MCF 10A (cell line): ENCODE measurements at regions not wholly inside any gene's neighbourhood (a gene's known extent, or its start where the extent isn't known, plus 50 kb on each side); places are given as distances from the start of the nearest gene placed in this dataset.

Source experiments
- BruUV-seq: library from RNA; stranded (reverse); fragments of 400-500 nt; replicated peaks from 2 replicates; lab custom pipeline; 2021; lab: Mats Ljungman, UMichigan
- CTCF ChIA-PET: fragments of 300-600 bp; sonication (Branson Sonifier 250); formaldehyde crosslinking; extraction: SDS; loops from one replicate; lab custom pipeline; 2021; ENCODE audit warnings: antibody characterized with exemption, inconsistent platforms; lab: Yijun Ruan, JAX
- POLR2A ChIA-PET: fragments of 300-600, 350-650 bp; sonication (Branson Sonifier 250); formaldehyde crosslinking; extraction: SDS; loops from one replicate; lab custom pipeline; 2020; ENCODE audit warnings: antibody characterized with exemption, inconsistent platforms; lab: Yijun Ruan, JAX
- DNase-seq: peaks from one replicate; pipeline ENCODE4 v3.0.0-alpha.2; 2018; ENCODE audit not compliant: unreplicated experiment
- H3K27ac Mint-ChIP-seq: one replicate; pipeline ENCODE4 v1.8.0; 2022; ENCODE audit warnings: mild to moderate bottlenecking, low read depth, mixed read lengths; ENCODE audit not compliant: unreplicated experiment
- H3K27me3 Mint-ChIP-seq: one replicate; pipeline ENCODE4 v1.8.0; 2022; ENCODE audit warnings: mixed read lengths; ENCODE audit not compliant: insufficient read depth, unreplicated experiment
- H3K36me3 Mint-ChIP-seq: one replicate; pipeline ENCODE4 v1.8.0; 2022; ENCODE audit warnings: mild to moderate bottlenecking, moderate library complexity, mixed read lengths; ENCODE audit not compliant: insufficient read depth, unreplicated experiment
- H3K4me1 Mint-ChIP-seq: one replicate; pipeline ENCODE4 v1.8.0; 2022; ENCODE audit warnings: mixed read lengths; ENCODE audit not compliant: insufficient read depth, unreplicated experiment
- H3K4me3 Mint-ChIP-seq: one replicate; pipeline ENCODE4 v1.8.0; 2022; ENCODE audit warnings: mild to moderate bottlenecking, moderate library complexity, mixed read lengths; ENCODE audit not compliant: unreplicated experiment
- H3K9me3 Mint-ChIP-seq: one replicate; pipeline ENCODE4 v1.8.0; 2022; ENCODE audit warnings: mixed read lengths; ENCODE audit not compliant: unreplicated experiment
- intact Hi-C: fragments of 100-400 bp; cut with micrococcal nuclease; formaldehyde crosslinking; loops from 2 replicates; pipeline ENCODE4 v1.14.1; 2022
- TF ChIP-seq, protein P1 (sequence below): fragments of 200-600 bp; IDR thresholded peaks from one replicate; pipeline ENCODE4 v1.8.0; 2022; ENCODE audit warnings: antibody characterized with exemption, mild to moderate bottlenecking; ENCODE audit not compliant: unreplicated experiment

- DNase-seq: no peak
- BruUV-seq: no TSS peak
- Mint-ChIP-seq H3K27me3 (no peaks in the 10 kb centered on the region), H3K9me3 (no peaks in the 10 kb centered on the region), H3K27ac (no peak overlapping the region), H3K36me3 (no peaks in the 10 kb centered on the region), H3K4me1 (no peaks in the 10 kb centered on the region), H3K4me3 (no peak overlapping the region)
- ChIA-PET POLR2A (no interaction called here), CTCF (interaction anchor here (0.7 kb wide), 1 partner anchor 1847 kb away, joined by 3 read pairs; no protein-coding TSS in a partner anchor)
- intact Hi-C loops: no loop called here
- TF ChIP-seq, protein P1, sequence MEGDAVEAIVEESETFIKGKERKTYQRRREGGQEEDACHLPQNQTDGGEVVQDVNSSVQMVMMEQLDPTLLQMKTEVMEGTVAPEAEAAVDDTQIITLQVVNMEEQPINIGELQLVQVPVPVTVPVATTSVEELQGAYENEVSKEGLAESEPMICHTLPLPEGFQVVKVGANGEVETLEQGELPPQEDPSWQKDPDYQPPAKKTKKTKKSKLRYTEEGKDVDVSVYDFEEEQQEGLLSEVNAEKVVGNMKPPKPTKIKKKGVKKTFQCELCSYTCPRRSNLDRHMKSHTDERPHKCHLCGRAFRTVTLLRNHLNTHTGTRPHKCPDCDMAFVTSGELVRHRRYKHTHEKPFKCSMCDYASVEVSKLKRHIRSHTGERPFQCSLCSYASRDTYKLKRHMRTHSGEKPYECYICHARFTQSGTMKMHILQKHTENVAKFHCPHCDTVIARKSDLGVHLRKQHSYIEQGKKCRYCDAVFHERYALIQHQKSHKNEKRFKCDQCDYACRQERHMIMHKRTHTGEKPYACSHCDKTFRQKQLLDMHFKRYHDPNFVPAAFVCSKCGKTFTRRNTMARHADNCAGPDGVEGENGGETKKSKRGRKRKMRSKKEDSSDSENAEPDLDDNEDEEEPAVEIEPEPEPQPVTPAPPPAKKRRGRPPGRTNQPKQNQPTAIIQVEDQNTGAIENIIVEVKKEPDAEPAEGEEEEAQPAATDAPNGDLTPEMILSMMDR: no peak
Observed at GRCh38 chr14:97401714-97402113, 604.5 kb downstream of the VRK1 start.

- Mint-ChIP-seq H3K4me1 (no peaks in the 10 kb centered on the region), H3K27me3 (no peaks in the 10 kb centered on the region), H3K27ac (no peak overlapping the region), H3K9me3 (no peaks in the 10 kb centered on the region), H3K36me3 (no peaks in the 10 kb centered on the region), H3K4me3 (no peak overlapping the region)
- TF ChIP-seq, protein P1: no peak
- intact Hi-C loops: no loop called here
- CTCF ChIA-PET: no interaction called here
- no peak for DNase-seq
- no TSS peak for BruUV-seq
- POLR2A ChIA-PET: no interaction called here
Observed at GRCh38 chr14:97402279-97402678, 605.1 kb downstream of the VRK1 start.

DNA sequence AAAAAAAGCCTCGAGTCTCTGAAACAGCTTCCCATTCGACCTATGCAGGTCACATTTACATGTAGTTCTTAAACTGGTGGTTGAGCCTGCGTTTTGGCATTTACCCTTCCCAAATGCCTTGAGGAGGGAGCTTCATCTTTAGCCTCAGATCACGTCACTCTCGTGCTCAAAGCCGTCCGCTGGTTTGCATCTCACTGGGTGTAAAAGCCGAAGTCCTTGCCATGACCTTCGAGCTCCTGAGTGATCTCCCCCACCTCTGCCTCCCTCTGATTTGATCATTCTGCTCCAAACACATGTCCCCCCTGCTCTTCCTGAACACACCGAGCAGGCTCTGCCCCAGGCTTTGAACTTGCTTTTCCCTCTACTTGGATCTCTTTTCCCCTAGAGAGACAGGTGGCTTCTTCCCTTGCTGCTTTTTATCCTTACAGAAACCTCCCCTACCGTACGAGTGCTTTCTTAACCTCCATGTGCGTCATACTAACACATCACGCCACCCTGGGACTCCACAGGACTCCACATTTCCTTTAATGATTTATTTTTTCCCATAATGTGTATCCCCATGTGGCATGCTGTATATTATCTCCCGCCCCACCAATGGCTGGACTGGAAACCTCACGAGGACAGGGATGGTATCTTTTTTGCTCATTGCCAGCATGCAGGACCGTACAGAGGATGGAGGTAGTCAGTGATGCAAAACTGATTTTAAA lies 610.7 kb downstream of the VRK1 start:
- H3K4me3 Mint-ChIP-seq: no peak overlapping the region
- peaks cover 24% of the 10 kb centered on the region for H3K27me3 Mint-ChIP-seq
- TF ChIP-seq, protein P1: no peak

DNA sequence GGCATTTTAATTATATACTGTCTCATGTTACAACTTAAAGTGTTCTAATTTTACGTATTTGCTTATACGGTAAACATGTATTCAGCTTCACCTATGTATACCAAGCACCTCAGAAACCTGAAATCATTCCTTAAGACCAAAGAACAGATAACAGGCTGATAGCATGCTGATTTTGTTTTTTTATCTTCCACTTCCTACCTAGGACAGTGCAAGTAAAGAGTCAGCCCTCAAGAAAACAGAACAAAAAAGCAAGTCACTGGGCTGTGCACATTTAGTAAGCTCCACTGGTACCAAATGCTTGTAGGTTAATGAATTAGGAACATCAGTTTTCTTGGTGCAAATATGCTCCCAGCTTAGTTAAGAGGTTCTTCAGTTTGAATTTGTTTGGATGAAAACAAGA lies 611.3 kb downstream of the VRK1 start:
- Mint-ChIP-seq H3K36me3 (no peaks in the 10 kb centered on the region), H3K9me3 (no peaks in the 10 kb centered on the region), H3K27me3 (peaks cover 24% of the 10 kb centered on the region), H3K27ac (no peak overlapping the region), H3K4me3 (no peak overlapping the region), H3K4me1 (no peaks in the 10 kb centered on the region)
- DNase-seq: no peak
- ChIA-PET POLR2A (no interaction called here), CTCF (no interaction called here)
- no TSS peak for BruUV-seq
- TF ChIP-seq, protein P1: no peak
- intact Hi-C loops: no loop called here

More for the DNA sequence above, 610.7 kb downstream of the VRK1 start:
- no peaks in the 10 kb centered on the region for H3K4me1 Mint-ChIP-seq
- POLR2A ChIA-PET: no interaction called here
- CTCF ChIA-PET: no interaction called here
- no peak overlapping the region for H3K27ac Mint-ChIP-seq
- no peaks in the 10 kb centered on the region for H3K36me3 Mint-ChIP-seq
- DNase-seq: no peak
- BruUV-seq: no TSS peak
- no peaks in the 10 kb centered on the region for H3K9me3 Mint-ChIP-seq
- intact Hi-C loops: no loop called here
